ENCODE measurements at regions not wholly inside any gene's neighbourhood (a gene's known extent, or its start where the extent isn't known, plus 50 kb on each side); places are given as distances from the start of the nearest gene placed in this dataset.
"Not testable (repeated sequence)": the region's sequence is repeated elsewhere in the genome, so short reads cannot be mapped to it uniquely, and the experiment has no call there.

GRCh38 chrX:68995780-68996551 lies 167.1 kb downstream of the EFNB1 start:
- no peak for DNase-seq (ENCODE audit: low spot score)

GRCh38 chrX:68995386-68995779 lies 166.6 kb downstream of the EFNB1 start:
- DNase-seq (ENCODE audit: low spot score), result no peak

GRCh38 chrX:68994891-68995255 lies 166.1 kb downstream of the EFNB1 start:
- DNase-seq (ENCODE audit: low spot score), result no peak

GRCh38 chrX:68994135-68994890 lies 165.5 kb downstream of the EFNB1 start:
- DNase-seq (ENCODE audit: low spot score), result no peak

GRCh38 chrX:68992821-68993397 lies 164.1 kb downstream of the EFNB1 start:
- no peak for DNase-seq (ENCODE audit: low spot score)

GRCh38 chrX:68991691-68992345 lies 163.0 kb downstream of the EFNB1 start:
- no peak for DNase-seq (ENCODE audit: low spot score)

- no peak for DNase-seq (ENCODE audit: low spot score)
Observed at GRCh38 chrX:68990948-68991347, 162.1 kb downstream of the EFNB1 start.

- no peak for DNase-seq (ENCODE audit: low spot score)
Observed at GRCh38 chrX:68989865-68990606, 161.2 kb downstream of the EFNB1 start.

GRCh38 chrX:68989456-68989855 lies 160.6 kb downstream of the EFNB1 start:
- DNase-seq (ENCODE audit: low spot score), result no peak

GRCh38 chrX:68988865-68989264 lies 160.0 kb downstream of the EFNB1 start:
- no peak for DNase-seq (ENCODE audit: low spot score)

GRCh38 chrX:68985135-68985755 lies 156.4 kb downstream of the EFNB1 start:
- no peak for DNase-seq (ENCODE audit: low spot score)

- DNase-seq (ENCODE audit: low spot score), result no peak
Observed at GRCh38 chrX:68983004-68983857, 154.4 kb downstream of the EFNB1 start.

GRCh38 chrX:68982476-68982875 lies 153.7 kb downstream of the EFNB1 start:
- no peak for DNase-seq (ENCODE audit: low spot score)

GRCh38 chrX:68980906-68981616 lies 152.2 kb downstream of the EFNB1 start:
- no peak for DNase-seq (ENCODE audit: low spot score)

GRCh38 chrX:68978655-68979054 lies 149.8 kb downstream of the EFNB1 start:
- DNase-seq (ENCODE audit: low spot score), result no peak

GRCh38 chrX:68978255-68978654 lies 149.4 kb downstream of the EFNB1 start:
- no peak for DNase-seq (ENCODE audit: low spot score)

GRCh38 chrX:68953331-68953730 lies 124.5 kb downstream of the EFNB1 start:
- DNase-seq (ENCODE audit: low spot score), result no peak

GRCh38 chrX:68951942-68952619 lies 123.3 kb downstream of the EFNB1 start:
- DNase-seq (ENCODE audit: low spot score), result not testable (repeated sequence)

- no peak for DNase-seq (ENCODE audit: low spot score)
Observed at GRCh38 chrX:68950937-68951336, 122.1 kb downstream of the EFNB1 start.
